ENCODE measurements at regions not wholly inside any gene's neighbourhood (a gene's known extent, or its start where the extent isn't known, plus 50 kb on each side); places are given as distances from the start of the nearest gene placed in this dataset.
"Not testable (repeated sequence)": the region's sequence is repeated elsewhere in the genome, so short reads cannot be mapped to it uniquely, and the experiment has no call there.

DNA sequence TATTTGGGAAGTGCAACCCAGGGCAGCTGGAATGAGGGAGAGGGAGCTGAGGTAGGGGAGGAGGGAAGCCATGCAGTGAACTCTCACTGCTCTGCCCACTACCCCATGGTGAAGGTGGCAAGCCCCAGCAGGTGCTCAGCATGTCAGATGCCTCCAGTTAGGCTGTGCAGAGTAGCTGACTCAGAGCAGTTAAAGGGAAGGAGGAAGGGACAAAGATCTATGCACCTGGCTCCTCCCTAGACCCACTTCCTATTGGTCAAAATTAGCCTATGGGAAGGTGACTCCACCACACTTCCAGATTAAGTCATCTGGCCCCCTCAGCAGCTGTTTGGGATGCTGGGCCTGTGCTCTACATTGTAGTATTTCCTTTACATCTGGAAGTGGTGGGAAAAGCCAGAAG, 125.7 kb upstream of the MTPN start:
- DNase-seq, result no peak

DNA sequence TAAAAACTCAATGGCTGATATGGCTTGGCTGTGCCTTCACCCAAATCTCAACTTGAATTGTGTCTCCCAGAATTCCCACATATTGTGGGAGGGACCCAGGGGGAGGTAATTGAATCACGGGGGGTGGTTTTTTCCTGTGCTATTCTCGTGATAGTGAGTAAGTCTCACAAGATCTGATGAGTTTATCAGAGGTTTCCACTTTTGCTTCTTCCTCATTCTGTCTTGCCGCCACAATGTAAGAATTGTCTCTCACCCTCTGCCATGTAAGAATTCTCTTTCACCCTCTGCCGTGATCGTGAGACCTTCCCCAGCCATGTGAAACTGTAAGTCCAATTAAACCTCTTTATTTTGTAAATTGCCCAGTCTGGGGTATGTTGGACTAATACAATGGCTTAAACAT, 115.6 kb upstream of the MTPN start:
- DNase-seq, result not testable (repeated sequence)

DNA sequence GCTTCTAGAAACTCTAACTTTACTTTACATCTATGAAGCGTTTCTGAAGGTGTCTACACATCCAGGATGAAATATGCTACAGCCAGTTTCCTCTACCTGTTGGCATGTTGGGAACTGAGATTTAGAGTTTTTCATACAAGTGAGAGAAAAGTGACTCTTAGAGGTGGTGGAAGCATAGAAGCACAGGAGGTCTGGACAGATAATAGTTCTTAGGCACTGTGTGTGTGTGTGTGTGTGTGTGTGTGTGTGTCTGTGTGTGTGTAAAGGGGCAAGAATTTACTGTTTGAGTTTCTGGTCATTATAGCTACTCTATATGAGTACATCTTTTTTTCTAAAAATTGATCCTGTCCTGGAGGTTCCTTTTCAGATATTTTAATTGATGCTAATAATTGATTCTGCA, 110.7 kb upstream of the MTPN start:
- no peak for DNase-seq

GRCh38 chr7:136086712-136087111, 109.6 kb upstream of the MTPN start:
- DNase-seq, result peak; percentile 45

GRCh38 chr7:136079934-136080333, 102.8 kb upstream of the MTPN start:
- DNase-seq, result no peak

- DNase-seq, result no peak
These were observed 102.3 kb upstream of the MTPN start for GRCh38 chr7:136079478-136079892.

GRCh38 chr7:136079066-136079465, 101.9 kb upstream of the MTPN start:
- no peak for DNase-seq

- no peak for DNase-seq
These were observed 101.5 kb upstream of the MTPN start for GRCh38 chr7:136078630-136079029.

- no peak for DNase-seq
These were observed 99.8 kb upstream of the MTPN start for GRCh38 chr7:136076954-136077353.

DNA sequence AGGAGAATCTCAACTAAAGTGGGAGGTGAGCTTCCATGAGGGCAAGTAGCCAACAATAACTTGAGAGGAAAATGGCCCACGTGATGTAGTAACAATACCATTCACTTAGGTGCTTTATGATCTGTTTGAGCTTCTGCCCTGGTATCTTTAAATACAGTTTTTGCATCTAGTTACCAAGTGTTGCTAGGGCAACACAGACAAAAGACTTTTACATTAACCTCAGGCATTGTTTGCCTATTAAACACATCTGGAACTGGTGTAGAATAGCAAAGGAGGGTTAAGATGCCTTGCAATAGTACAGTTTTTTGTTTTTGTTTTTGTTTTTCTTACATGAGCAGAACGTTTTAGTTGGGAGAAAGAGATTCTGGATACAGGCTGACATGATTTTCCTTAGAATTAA, 97.7 kb upstream of the MTPN start:
- no peak for DNase-seq

DNA sequence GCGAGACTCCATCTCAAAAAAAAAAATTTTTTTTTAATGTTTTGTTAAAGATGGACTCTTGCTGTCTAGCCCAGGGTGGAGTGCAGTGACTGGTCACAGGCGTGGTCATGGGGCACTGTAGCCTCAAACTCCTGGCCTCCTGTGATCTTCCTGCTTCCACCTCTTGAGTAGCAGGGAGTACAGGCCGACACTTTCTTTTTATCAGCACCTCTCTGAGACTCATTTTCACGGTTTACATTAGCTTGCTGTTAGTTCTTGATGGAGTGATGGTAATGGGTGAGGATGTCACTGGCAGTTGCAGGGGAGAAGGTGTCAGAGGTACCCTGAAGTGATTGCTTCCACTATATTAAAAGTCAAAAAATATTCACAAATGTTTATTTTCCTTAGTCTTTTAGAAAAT, 95.3 kb upstream of the MTPN start:
- no peak for DNase-seq

DNA sequence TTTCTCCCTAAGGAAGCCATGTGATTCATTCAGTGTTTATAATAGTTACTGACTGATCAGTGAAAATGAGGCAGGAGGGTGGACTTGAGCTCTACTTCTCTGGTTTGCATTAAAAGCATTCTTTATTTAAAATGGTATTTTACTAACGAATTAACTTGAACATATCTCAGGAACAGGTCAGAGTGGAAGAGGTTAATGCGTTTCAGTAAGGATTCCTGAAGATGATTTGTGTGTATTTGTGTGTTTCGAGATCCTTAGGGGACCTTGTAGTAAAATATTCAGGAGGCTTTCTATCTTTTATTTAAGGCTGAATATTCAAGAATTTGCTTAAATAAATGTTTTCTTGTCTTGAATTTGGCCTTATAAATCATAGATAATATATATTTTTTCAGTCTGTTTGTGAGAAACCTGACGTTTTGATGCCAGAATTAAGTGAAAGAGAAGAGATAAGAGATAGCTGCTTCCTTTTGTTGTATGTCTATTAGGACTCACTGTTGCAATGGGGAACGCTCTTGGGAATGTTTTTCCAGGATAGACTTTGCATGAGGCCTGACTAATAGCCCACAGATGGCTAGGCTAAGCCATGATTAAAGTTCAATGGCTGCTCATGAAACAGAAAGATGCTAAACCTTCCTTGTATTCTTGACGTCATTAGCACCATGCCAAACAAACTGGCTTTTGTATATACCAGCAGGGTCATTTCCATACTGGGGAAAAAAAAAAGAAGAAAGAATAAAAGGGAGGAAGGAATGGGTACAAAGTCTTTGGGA, 93.8 kb upstream of the MTPN start:
- no peak for DNase-seq

DNA sequence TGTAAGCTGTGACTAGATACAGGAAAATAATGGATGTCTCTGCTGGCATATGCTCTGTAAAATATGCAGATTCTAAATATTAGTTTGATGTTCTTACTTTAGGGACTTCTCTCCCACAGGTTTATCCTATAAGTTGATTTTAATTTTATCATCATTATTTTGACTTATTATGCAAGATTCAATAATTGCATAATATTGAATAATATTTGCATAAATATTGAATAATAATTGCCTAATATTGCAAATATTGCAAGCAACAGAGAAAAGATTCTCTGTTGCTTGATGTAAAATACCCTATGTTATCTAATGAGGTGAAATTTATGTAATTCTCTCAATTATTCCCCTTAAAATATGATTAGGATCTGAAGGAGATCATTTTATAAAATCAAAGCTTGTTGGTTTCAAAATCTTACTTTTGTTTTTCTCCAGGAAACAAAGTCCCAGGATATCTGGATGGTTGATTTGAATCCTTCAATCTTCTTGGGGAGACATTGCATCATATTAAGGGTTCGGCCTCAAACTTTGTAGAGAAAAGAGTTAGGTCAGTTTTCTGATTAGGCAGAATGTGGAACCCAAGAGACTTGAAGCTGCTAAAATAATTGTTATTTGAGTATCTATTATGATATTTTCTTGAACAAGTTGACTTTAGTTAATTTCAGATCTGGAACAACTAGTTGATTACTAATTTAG, 92.8 kb upstream of the MTPN start:
- DNase-seq, result no peak

GRCh38 chr7:136067277-136067676, 90.1 kb upstream of the MTPN start:
- DNase-seq, result no peak

- DNase-seq, result no peak
These were observed 89.4 kb upstream of the MTPN start for GRCh38 chr7:136066304-136067143.

- no peak for DNase-seq
These were observed 87.6 kb upstream of the MTPN start for GRCh38 chr7:136064627-136065237.

DNA sequence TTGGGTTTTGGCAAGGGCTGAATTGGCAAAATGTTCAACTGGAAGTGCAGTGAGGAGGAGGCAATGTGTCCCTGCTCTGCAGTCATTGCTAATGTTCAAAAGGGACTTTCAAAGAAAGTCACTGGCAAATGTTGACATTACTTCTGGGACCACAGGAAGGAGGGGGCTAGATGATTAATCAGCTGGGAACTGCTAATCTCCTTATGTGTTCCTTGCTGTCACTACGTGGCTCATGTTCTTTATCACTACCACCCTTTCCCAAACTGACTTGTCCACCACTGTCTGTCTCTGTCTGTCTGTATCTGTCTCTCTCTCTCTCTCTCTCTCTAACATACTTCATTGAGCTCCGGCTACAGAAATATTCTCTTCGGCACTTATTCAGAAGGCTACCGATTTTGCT, 86.9 kb upstream of the MTPN start:
- DNase-seq, result no peak

DNA sequence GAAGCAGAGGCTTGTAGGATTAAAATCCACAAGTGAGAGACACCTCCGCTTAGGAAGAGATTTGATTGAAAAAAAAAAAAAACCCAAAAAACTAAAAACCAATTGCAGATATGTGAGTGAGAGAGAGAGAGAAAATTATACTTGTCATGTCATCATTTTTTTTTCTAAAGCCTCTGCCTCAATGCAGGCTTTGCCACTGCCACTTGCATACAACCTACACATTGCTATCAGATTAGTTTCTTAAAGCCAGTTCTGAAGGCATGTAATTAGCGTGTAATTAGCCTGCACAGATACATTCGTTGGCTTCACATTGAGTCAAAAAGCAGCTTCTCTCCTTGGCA, 86.1 kb upstream of the MTPN start:
- DNase-seq, result no peak

GRCh38 chr7:136062625-136063325, 85.6 kb upstream of the MTPN start:
- DNase-seq, result no peak

- DNase-seq, result no peak
These were observed 84.3 kb upstream of the MTPN start for GRCh38 chr7:136061433-136061832.

DNA sequence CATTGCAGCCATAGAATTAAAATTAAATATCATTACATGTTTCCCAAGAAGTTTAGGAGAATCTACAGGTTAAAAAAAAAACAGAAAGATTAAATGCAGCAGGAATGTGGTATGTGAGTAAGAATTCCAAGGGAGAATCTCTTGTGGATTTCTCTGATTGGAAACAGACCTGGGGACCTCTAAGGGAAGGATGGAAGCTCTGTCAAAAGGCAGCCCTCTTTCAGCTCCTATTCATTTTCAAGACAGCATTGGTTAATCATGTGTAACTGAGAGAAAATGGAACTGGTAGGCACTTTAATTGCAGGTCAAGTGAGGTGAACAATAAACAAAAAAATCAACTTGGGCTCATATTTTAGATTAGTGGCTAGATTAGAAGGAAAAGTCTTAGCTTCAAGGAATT, 81.4 kb upstream of the MTPN start:
- no peak for DNase-seq

DNA sequence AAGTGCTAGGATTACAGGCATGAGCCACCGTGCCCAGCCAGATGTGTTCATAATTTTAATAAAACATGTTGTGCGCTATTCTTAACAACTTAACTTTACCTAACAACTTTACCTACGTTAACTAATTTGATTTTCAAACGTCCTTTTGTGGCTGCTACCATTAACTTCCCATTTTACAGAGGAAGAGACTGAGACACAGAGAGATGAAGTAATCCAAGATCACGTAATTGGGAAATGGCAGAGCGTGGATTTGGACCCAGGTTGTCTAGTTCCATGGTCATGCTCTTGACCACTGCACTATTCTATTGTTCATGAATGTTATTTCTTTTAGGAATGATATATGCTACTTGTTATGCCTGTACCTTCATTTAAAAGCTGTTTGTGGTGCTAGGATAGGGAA, 80.3 kb upstream of the MTPN start:
- DNase-seq, result no peak
